PC-3 (cell line): ENCODE measurements at regions not wholly inside any gene's neighbourhood (a gene's known extent, or its start where the extent isn't known, plus 50 kb on each side); places are given as distances from the start of the nearest gene placed in this dataset.

Experiments
- CTCF ChIP-seq: fragments of 300-600 bp; sonication (generic); conservative IDR thresholded peaks from 2 replicates; pipeline ENCODE4 v1.5.1; 2017; ENCODE audit warnings: antibody characterized with exemption, low read depth, mild to moderate bottlenecking, low read length
- EZH2 ChIP-seq: fragments of 300-600 bp; sonication (generic); IDR thresholded peaks from one replicate; pipeline ENCODE4 v1.6.1; 2017; ENCODE audit warnings: antibody characterized with exemption, mild to moderate bottlenecking, low read length; ENCODE audit not compliant: unreplicated experiment
- EZH2phosphoT487 ChIP-seq: fragments of 300-600 bp; sonication (generic); IDR thresholded peaks from 2 replicates; pipeline ENCODE4 v1.6.1; 2018; ENCODE audit warnings: mild to moderate bottlenecking, antibody characterized with exemption, low read length, borderline replicate concordance

- TF ChIP-seq CTCF = no peak
- TF ChIP-seq EZH2 = no peak
- no peak for TF ChIP-seq EZH2phosphoT487
These were observed 641.6 kb downstream of the NR2F1-AS1 start for GRCh38 chr5:92939428-92939827.
